ENCODE measurements at regions not wholly inside any gene's neighbourhood (a gene's known extent, or its start where the extent isn't known, plus 50 kb on each side); places are given as distances from the start of the nearest gene placed in this dataset.

DNA sequence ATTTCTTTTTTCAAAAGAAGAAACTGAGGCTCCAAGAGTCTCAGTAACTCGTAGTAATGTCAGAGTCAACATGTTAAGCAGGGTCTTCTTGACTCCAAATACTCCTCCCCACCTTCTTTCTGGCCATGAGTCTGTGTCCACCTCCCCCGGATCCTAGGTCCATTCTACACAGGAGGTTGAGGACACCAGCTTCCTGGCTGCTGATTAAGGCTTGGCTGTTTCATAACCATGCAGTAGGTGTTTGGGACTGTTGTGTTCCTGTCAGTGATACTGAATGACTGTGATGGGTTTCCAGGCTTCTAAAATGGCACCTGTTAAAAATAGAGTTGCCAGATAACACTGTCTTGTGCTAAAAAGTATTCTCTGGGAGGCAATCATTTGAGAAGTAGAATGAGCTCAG is 130.8 kb upstream of the IL12A start:
- Histone ChIP-seq H3K79me2 (no peaks in the 10 kb centered on the region), H3K4me2 (ENCODE audit: low read length) (no peak overlapping the region), H3K36me3 (ENCODE audit: control insufficient read depth, insufficient read depth, low read length) (no peaks in the 10 kb centered on the region), H3K27ac (no peak overlapping the region), H3K4me3 (ENCODE audit: low read depth, low read length) (no peak overlapping the region), H2AFZ (no peak overlapping the region), H3K9ac (no peak overlapping the region), H3K9me3 (ENCODE audit: control insufficient read depth, low read length) (no peaks in the 10 kb centered on the region), H3K4me1 (no peaks in the 10 kb centered on the region), H3K27me3 (ENCODE audit: control insufficient read depth, insufficient read depth, low read length) (no peaks in the 10 kb centered on the region)
- TF ChIP-seq CTCF (IDR thresholded peaks at IDR 0.05): no peak

- Histone ChIP-seq H3K4me2 (ENCODE audit: low read length) (no peak overlapping the region), H3K79me2 (no peaks in the 10 kb centered on the region), H2AFZ (no peak overlapping the region), H3K27ac (no peak overlapping the region), H3K9ac (no peak overlapping the region), H3K9me3 (ENCODE audit: control insufficient read depth, low read length) (no peaks in the 10 kb centered on the region), H3K4me1 (no peaks in the 10 kb centered on the region), H3K4me3 (ENCODE audit: low read depth, low read length) (no peak overlapping the region), H3K27me3 (ENCODE audit: control insufficient read depth, insufficient read depth, low read length) (no peaks in the 10 kb centered on the region), H3K36me3 (ENCODE audit: control insufficient read depth, insufficient read depth, low read length) (no peaks in the 10 kb centered on the region)
- TF ChIP-seq CTCF (IDR thresholded peaks at IDR 0.05): no peak
Observed at GRCh38 chr3:159858650-159859049, 130.0 kb upstream of the IL12A start.

DNA sequence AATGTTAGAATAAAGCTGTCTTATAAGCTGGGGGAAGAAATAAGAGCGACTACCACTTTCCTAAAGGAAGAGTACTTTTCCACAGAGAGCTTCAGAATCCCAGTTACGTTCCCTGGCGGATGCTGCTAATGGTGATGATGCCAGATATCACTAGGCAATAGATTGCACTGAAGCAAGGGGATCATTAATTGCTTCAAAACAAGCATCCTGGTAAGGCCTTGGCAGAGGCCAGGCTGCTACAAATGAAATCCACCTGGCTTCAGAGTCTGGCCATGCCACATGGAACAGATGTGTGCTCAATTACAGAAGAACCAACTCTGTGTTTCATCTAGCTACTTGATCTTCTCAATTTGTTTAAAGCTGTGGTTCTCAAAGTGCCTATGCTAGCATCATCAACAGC is 129.2 kb upstream of the IL12A start:
- Histone ChIP-seq H3K9me3 (ENCODE audit: control insufficient read depth, low read length) (no peaks in the 10 kb centered on the region), H3K4me2 (ENCODE audit: low read length) (no peak overlapping the region), H3K79me2 (no peaks in the 10 kb centered on the region), H3K27ac (no peak overlapping the region), H3K27me3 (ENCODE audit: control insufficient read depth, insufficient read depth, low read length) (no peaks in the 10 kb centered on the region), H3K4me3 (ENCODE audit: low read depth, low read length) (no peak overlapping the region), H3K9ac (no peak overlapping the region), H3K4me1 (no peaks in the 10 kb centered on the region), H3K36me3 (ENCODE audit: control insufficient read depth, insufficient read depth, low read length) (no peaks in the 10 kb centered on the region), H2AFZ (no peak overlapping the region)
- TF ChIP-seq CTCF (IDR thresholded peaks at IDR 0.05): no peak

- H3K4me1 ChIP-seq: no peaks in the 10 kb centered on the region
Observed at GRCh38 chr3:159859836-159860235, 128.8 kb upstream of the IL12A start.

More at GRCh38 chr3:159859836-159860235, 128.8 kb upstream of the IL12A start:
- Histone ChIP-seq H3K27ac (no peak overlapping the region), H3K9me3 (ENCODE audit: control insufficient read depth, low read length) (no peaks in the 10 kb centered on the region), H3K79me2 (no peaks in the 10 kb centered on the region), H3K9ac (no peak overlapping the region), H3K27me3 (ENCODE audit: control insufficient read depth, insufficient read depth, low read length) (no peaks in the 10 kb centered on the region), H3K36me3 (ENCODE audit: control insufficient read depth, insufficient read depth, low read length) (no peaks in the 10 kb centered on the region), H2AFZ (no peak overlapping the region), H3K4me2 (ENCODE audit: low read length) (no peak overlapping the region), H3K4me3 (ENCODE audit: low read depth, low read length) (no peak overlapping the region)
- no peak for TF ChIP-seq CTCF (IDR thresholded peaks at IDR 0.05)

All from parathyroid adenoma (tissue), 2 donors.